Liver (tissue), 8 donors: ENCODE measurements at regions not wholly inside any gene's neighbourhood (a gene's known extent, or its start where the extent isn't known, plus 50 kb on each side); places are given as distances from the start of the nearest gene placed in this dataset.

ENCODE experiments used
- DNase-seq: peaks from one replicate; pipeline ENCODE4 v3.0.0-alpha.2; 2017; ENCODE audit warnings: low spot score
- H3K27ac ChIP-seq, 2 donors: one replicate each; pipeline ENCODE4 v1.7.0; 2013; ENCODE audit warnings: inconsistent platforms in 2 of 2, low read length in 2 of 2, control low read depth in 1 of 2, low read depth in 1 of 2, mild to moderate bottlenecking in 1 of 2
- H3K27me3 ChIP-seq, 4 donors: one replicate each; pipeline versions ENCODE4 v1.6.1 to v1.7.0; 2013; ENCODE audit warnings: low read length in 3 of 4, inconsistent platforms in 1 of 4, mild to moderate bottlenecking in 1 of 4, moderate library complexity in 1 of 4; ENCODE audit not compliant: control insufficient read depth in 4 of 4, insufficient read depth in 4 of 4
- H3K36me3 ChIP-seq, 4 donors: one replicate each; pipeline versions ENCODE4 v1.6.1 to v1.7.0; 2013; ENCODE audit warnings: low read length in 3 of 4, mild to moderate bottlenecking in 3 of 4, low read depth in 1 of 4, moderate library complexity in 1 of 4; ENCODE audit not compliant: control insufficient read depth in 4 of 4, insufficient read depth in 3 of 4
- H3K4me1 ChIP-seq, 4 donors: one replicate each; pipeline versions ENCODE4 v1.6.1 to v1.7.0; 2013; ENCODE audit warnings: low read length in 3 of 4, mild to moderate bottlenecking in 3 of 4, moderate library complexity in 1 of 4; ENCODE audit not compliant: control insufficient read depth in 4 of 4, insufficient read depth in 4 of 4
- H3K4me3 ChIP-seq, 3 donors: one replicate each; pipeline versions ENCODE4 v1.6.1 to v1.7.0; 2013; ENCODE audit warnings: low read length in 3 of 3, control low read depth in 1 of 3, low read depth in 1 of 3, mild to moderate bottlenecking in 1 of 3
- H3K9ac ChIP-seq, 2 donors: one replicate each; pipeline ENCODE4 v1.7.0; 2013; ENCODE audit warnings: low read length in 2 of 2, mild to moderate bottlenecking in 2 of 2, moderate library complexity in 2 of 2, control low read depth in 1 of 2, low read depth in 1 of 2
- H3K9me3 ChIP-seq, 4 donors: one replicate each; pipeline versions ENCODE4 v1.6.1 to v1.7.0; 2013; ENCODE audit warnings: low read length in 3 of 4; ENCODE audit not compliant: control insufficient read depth in 4 of 4
- EGR1 ChIP-seq, 2 donors: IDR thresholded peaks; 2 replicates each; pipeline ENCODE4 v1.6.1; 2016 to 2018; ENCODE audit warnings: antibody characterized with exemption in 2 of 2, low read depth in 2 of 2
- FOXA1 ChIP-seq: IDR thresholded peaks from 2 replicates; pipeline ENCODE4 v1.6.1; 2016; ENCODE audit warnings: antibody characterized with exemption
- FOXA2 ChIP-seq: IDR thresholded peaks from 2 replicates; pipeline ENCODE4 v1.6.1; 2016; ENCODE audit warnings: antibody characterized with exemption
- GABPA ChIP-seq, 2 donors: IDR thresholded peaks in 1 of 2; conservative IDR thresholded peaks in 1 of 2; 2 replicates each; pipeline ENCODE4 v1.6.1; 2016; ENCODE audit warnings: antibody characterized with exemption in 2 of 2, mild to moderate bottlenecking in 1 of 2, moderate library complexity in 1 of 2
- HNF4A ChIP-seq, 2 donors: conservative IDR thresholded peaks; 2 replicates each; pipeline ENCODE4 v1.6.1; 2016; ENCODE audit warnings: antibody characterized with exemption in 2 of 2, mild to moderate bottlenecking in 2 of 2
- HNF4G ChIP-seq: IDR thresholded peaks from 2 replicates; pipeline ENCODE4 v1.6.1; 2016; ENCODE audit warnings: antibody characterized with exemption
- JUND ChIP-seq, 2 donors: IDR thresholded peaks; 2 replicates each; pipeline ENCODE4 v1.6.1; 2016; ENCODE audit warnings: antibody characterized with exemption in 2 of 2
- NR2F2 ChIP-seq: IDR thresholded peaks from 2 replicates; pipeline ENCODE4 v1.6.1; 2016; ENCODE audit warnings: antibody characterized with exemption
- RAD21 ChIP-seq, 2 donors: IDR thresholded peaks; 2 replicates each; pipeline ENCODE4 v1.6.1; 2016; ENCODE audit warnings: antibody characterized with exemption in 2 of 2, mild to moderate bottlenecking in 2 of 2
- RXRA ChIP-seq, 2 donors: IDR thresholded peaks; 2 replicates each; pipeline ENCODE4 v1.6.1; 2017 to 2018; ENCODE audit warnings: antibody characterized with exemption in 2 of 2, mild to moderate bottlenecking in 1 of 2
- SP1 ChIP-seq: IDR thresholded peaks from 2 replicates; pipeline ENCODE4 v1.6.1; 2018; ENCODE audit warnings: antibody characterized with exemption, mild to moderate bottlenecking
- TAF1 ChIP-seq: conservative IDR thresholded peaks from 2 replicates; pipeline ENCODE4 v1.6.1; 2016; ENCODE audit warnings: antibody characterized with exemption, mild to moderate bottlenecking
- WGBS: extraction: QIAGEN DNeasy Blood & Tissue Kit; methylation state at CpG from one replicate; pipeline ENCODE4 v1.1.7; 2013; 5-methylcytosine and 5-hydroxymethylcytosine counted together
- TF ChIP-seq, protein P1 (sequence below): IDR thresholded peaks from 2 replicates; pipeline ENCODE4 v1.6.1; 2016; ENCODE audit warnings: antibody characterized with exemption, mild to moderate bottlenecking
- TF ChIP-seq, protein P2 (sequence below): fragments of 150-350 bp; IDR thresholded peaks from 2 replicates; pipeline ENCODE4 v1.5.1; 2017; ENCODE audit warnings: improper control_type of control experiment, low read depth, low read length; ENCODE audit not compliant: missing input control
- TF ChIP-seq, protein P3 (sequence below): IDR thresholded peaks from 2 replicates; pipeline ENCODE4 v1.6.1; 2016; ENCODE audit warnings: antibody characterized with exemption
- TF ChIP-seq, protein P4 (sequence below): IDR thresholded peaks from 2 replicates; pipeline ENCODE4 v1.6.1; 2016; ENCODE audit warnings: antibody characterized with exemption
- TF ChIP-seq, protein P5 (sequence below): IDR thresholded peaks from 2 replicates; pipeline ENCODE4 v1.6.1; 2016; ENCODE audit warnings: antibody characterized with exemption
- donor health status: healthy.
- donor health status: healthy.
- donor health status: healthy.
- donor health status: healthy.
- donor health status: healthy.

DNA sequence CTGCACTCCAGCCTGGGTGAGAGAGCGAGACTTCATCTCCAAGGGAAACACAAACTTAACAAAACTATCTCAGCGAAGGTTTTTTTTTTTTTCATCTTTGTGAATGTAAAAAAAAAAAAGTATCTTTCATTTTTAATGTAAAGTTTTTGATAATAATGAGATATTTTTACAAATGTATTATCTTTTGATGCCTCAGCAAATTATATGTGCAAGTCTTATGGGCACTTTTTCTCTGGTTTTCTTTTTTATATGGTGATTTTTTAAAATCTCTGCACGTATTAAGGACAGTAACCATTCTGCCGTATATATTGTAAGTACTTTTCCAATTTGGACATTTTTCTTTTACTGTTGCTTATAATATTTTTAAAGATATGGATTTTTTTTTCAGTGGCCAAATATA is 76.8 kb downstream of the MAFB start (continued):
- TF ChIP-seq, protein P1, sequence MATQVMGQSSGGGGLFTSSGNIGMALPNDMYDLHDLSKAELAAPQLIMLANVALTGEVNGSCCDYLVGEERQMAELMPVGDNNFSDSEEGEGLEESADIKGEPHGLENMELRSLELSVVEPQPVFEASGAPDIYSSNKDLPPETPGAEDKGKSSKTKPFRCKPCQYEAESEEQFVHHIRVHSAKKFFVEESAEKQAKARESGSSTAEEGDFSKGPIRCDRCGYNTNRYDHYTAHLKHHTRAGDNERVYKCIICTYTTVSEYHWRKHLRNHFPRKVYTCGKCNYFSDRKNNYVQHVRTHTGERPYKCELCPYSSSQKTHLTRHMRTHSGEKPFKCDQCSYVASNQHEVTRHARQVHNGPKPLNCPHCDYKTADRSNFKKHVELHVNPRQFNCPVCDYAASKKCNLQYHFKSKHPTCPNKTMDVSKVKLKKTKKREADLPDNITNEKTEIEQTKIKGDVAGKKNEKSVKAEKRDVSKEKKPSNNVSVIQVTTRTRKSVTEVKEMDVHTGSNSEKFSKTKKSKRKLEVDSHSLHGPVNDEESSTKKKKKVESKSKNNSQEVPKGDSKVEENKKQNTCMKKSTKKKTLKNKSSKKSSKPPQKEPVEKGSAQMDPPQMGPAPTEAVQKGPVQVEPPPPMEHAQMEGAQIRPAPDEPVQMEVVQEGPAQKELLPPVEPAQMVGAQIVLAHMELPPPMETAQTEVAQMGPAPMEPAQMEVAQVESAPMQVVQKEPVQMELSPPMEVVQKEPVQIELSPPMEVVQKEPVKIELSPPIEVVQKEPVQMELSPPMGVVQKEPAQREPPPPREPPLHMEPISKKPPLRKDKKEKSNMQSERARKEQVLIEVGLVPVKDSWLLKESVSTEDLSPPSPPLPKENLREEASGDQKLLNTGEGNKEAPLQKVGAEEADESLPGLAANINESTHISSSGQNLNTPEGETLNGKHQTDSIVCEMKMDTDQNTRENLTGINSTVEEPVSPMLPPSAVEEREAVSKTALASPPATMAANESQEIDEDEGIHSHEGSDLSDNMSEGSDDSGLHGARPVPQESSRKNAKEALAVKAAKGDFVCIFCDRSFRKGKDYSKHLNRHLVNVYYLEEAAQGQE: no peak
- TF ChIP-seq FOXA2 (no peak), TAF1 (no peak)
- TF ChIP-seq, protein P2, sequence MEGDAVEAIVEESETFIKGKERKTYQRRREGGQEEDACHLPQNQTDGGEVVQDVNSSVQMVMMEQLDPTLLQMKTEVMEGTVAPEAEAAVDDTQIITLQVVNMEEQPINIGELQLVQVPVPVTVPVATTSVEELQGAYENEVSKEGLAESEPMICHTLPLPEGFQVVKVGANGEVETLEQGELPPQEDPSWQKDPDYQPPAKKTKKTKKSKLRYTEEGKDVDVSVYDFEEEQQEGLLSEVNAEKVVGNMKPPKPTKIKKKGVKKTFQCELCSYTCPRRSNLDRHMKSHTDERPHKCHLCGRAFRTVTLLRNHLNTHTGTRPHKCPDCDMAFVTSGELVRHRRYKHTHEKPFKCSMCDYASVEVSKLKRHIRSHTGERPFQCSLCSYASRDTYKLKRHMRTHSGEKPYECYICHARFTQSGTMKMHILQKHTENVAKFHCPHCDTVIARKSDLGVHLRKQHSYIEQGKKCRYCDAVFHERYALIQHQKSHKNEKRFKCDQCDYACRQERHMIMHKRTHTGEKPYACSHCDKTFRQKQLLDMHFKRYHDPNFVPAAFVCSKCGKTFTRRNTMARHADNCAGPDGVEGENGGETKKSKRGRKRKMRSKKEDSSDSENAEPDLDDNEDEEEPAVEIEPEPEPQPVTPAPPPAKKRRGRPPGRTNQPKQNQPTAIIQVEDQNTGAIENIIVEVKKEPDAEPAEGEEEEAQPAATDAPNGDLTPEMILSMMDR: no peak

DNA sequence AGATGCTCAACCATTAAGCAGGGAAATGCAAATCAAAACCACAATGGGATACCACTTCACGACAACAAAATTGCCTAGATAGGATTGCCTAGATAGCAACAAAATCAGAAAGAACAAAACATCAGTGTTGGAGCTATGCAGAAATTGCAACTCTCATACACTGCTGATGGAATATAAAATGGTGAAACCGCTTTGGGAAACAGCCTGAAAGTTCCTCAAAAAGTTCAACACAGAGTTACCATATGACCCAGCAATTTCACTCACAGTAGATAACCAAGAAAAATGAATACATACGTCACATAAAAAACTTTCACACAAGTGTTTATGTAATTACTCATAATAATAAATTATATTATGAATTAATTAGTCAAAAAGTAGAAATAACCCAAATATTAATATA is 78.3 kb downstream of the MAFB start:
- no peak overlapping the region for H3K27ac ChIP-seq
- H3K4me3 ChIP-seq: no peak overlapping the region
- 86% methylated on average over 3 of the region's 3 CpGs for WGBS
- H3K9ac ChIP-seq: no peak overlapping the region
- no peaks in the 10 kb centered on the region for H3K36me3 ChIP-seq
- H3K27me3 ChIP-seq: no peaks in the 10 kb centered on the region
- DNase-seq: no peak
- H3K9me3 ChIP-seq: no peaks in the 10 kb centered on the region
- peaks cover 0 to 3% (median 0%) of the 10 kb centered on the region in 4 donors for H3K4me1 ChIP-seq
- TF ChIP-seq RAD21 (IDR thresholded peaks at IDR 0.05): no peak
- TF ChIP-seq EGR1 (IDR thresholded peaks at IDR 0.05; ENCODE audit: low read depth in 2 of 2): no peak
- TF ChIP-seq, protein P2: no peak
- TF ChIP-seq JUND (IDR thresholded peaks at IDR 0.05): no peak
- no peak for TF ChIP-seq SP1
- TF ChIP-seq, protein P3, sequence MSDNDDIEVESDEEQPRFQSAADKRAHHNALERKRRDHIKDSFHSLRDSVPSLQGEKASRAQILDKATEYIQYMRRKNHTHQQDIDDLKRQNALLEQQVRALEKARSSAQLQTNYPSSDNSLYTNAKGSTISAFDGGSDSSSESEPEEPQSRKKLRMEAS: no peak
- TF ChIP-seq RXRA (IDR thresholded peaks at IDR 0.05): no peak
- TF ChIP-seq FOXA1: no peak
- TF ChIP-seq NR2F2: no peak
- TF ChIP-seq, protein P4, sequence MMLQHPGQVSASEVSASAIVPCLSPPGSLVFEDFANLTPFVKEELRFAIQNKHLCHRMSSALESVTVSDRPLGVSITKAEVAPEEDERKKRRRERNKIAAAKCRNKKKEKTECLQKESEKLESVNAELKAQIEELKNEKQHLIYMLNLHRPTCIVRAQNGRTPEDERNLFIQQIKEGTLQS: no peak
- TF ChIP-seq, protein P5, sequence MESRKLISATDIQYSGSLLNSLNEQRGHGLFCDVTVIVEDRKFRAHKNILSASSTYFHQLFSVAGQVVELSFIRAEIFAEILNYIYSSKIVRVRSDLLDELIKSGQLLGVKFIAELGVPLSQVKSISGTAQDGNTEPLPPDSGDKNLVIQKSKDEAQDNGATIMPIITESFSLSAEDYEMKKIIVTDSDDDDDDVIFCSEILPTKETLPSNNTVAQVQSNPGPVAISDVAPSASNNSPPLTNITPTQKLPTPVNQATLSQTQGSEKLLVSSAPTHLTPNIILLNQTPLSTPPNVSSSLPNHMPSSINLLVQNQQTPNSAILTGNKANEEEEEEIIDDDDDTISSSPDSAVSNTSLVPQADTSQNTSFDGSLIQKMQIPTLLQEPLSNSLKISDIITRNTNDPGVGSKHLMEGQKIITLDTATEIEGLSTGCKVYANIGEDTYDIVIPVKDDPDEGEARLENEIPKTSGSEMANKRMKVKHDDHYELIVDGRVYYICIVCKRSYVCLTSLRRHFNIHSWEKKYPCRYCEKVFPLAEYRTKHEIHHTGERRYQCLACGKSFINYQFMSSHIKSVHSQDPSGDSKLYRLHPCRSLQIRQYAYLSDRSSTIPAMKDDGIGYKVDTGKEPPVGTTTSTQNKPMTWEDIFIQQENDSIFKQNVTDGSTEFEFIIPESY: no peak
- TF ChIP-seq HNF4G: no peak
- TF ChIP-seq, protein P1: no peak
- no peak for TF ChIP-seq FOXA2
- TF ChIP-seq HNF4A (conservative IDR thresholded peaks at IDR 0.05): no peak
- no peak for TF ChIP-seq TAF1
- TF ChIP-seq GABPA (IDR thresholded peaks at IDR 0.05 in 1 of 2, conservative IDR thresholded peaks at IDR 0.05 in 1 of 2): no peak
